Breast epithelium (tissue), 4 donors: ENCODE measurements at regions not wholly inside any gene's neighbourhood (a gene's known extent, or its start where the extent isn't known, plus 50 kb on each side); places are given as distances from the start of the nearest gene placed in this dataset.
"Not testable (repeated sequence)": the region's sequence is repeated elsewhere in the genome, so short reads cannot be mapped to it uniquely, and the experiment has no call there.

Experiments used
- DNase-seq, 2 donors: peaks; one replicate each; pipeline ENCODE4 v3.0.0-alpha.2; 2019; ENCODE audit warnings: low spot score in 2 of 2
- H3K27ac ChIP-seq, 2 donors: fragments of 200-600 bp; sonication (generic) in 1 of 2; one replicate each; pipeline ENCODE4 v1.5.1; 2016 to 2019; ENCODE audit warnings: mild to moderate bottlenecking in 1 of 2
- H3K27me3 ChIP-seq, 2 donors: fragments of 200-600 bp; sonication (generic) in 1 of 2; one replicate each; pipeline versions ENCODE4 v1.5.1 to v1.6.0; 2017 to 2019; ENCODE audit warnings: control low read depth in 1 of 2, mild to moderate bottlenecking in 1 of 2
- H3K36me3 ChIP-seq: fragments of 200-600 bp; one replicate; pipeline ENCODE4 v1.5.1; 2019
- H3K4me1 ChIP-seq, 2 donors: fragments of 200-600 bp; sonication (generic); one replicate each; pipeline ENCODE4 v1.5.1; 2016 to 2019; ENCODE audit warnings: control low read depth in 1 of 2
- H3K4me3 ChIP-seq, 3 donors: fragments of 200-600 bp; sonication (generic); 1 replicate in 2 of 3; 2 replicates in 1 of 3; pipeline ENCODE4 v1.5.1; 2016 to 2019; ENCODE audit warnings: mild to moderate bottlenecking in 3 of 3, moderate library complexity in 2 of 3
- H3K9me3 ChIP-seq, 2 donors: fragments of 200-600 bp; sonication (generic) in 1 of 2; one replicate each; pipeline ENCODE4 v1.5.1; 2016 to 2019; ENCODE audit warnings: control low read depth in 1 of 2
- POLR2A ChIP-seq: fragments of 450-650 bp; IDR thresholded peaks from one replicate; pipeline ENCODE4 v1.6.1; 2016; ENCODE audit warnings: antibody characterized with exemption, mild to moderate bottlenecking, moderate library complexity
- POLR2AphosphoS5 ChIP-seq, 3 donors: sonication (generic); formaldehyde crosslinking; IDR thresholded peaks; one replicate each; pipeline ENCODE4 v1.6.1; 2017; ENCODE audit warnings: antibody characterized with exemption in 3 of 3
- intact Hi-C: fragments of 100-400 bp; cut with DNase I; formaldehyde crosslinking; loops from one replicate; pipeline ENCODE4 v1.15.1; 2023; ENCODE audit warnings: low total_unique reads
- TF ChIP-seq, protein P1 (sequence below), 3 donors: fragments of 450-650 bp; IDR thresholded peaks; one replicate each; pipeline ENCODE4 v1.5.1; 2016 to 2017; ENCODE audit warnings: antibody characterized with exemption in 3 of 3, mild to moderate bottlenecking in 3 of 3, moderate library complexity in 3 of 3

DNA sequence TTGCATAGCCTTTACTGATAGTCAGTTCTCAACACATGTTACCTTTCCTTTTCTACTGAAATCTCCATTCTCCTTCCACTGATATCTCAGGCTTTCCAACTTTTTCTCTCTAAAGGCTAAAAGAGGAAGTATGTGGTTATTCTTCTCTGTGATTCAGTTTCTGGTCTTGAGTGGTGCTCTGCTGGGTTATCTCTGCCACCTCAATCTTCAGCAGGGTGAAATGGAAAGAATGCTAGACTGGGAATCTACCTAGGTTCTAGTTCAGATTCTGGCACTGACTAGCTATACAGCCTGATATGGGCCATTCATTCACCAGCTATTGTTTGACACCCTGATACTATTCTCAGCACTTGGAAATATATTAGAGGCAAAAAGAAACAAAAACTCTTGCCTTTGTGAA is 124.9 kb upstream of the GRIA1 start:
- no peak for DNase-seq
- Histone ChIP-seq H3K27me3 (no peaks in the 10 kb centered on the region), H3K4me3 (no peak overlapping the region), H3K36me3 (no peaks in the 10 kb centered on the region), H3K27ac (no peak overlapping the region), H3K9me3 (no peaks in the 10 kb centered on the region), H3K4me1 (no peaks in the 10 kb centered on the region)
- TF ChIP-seq, protein P1, sequence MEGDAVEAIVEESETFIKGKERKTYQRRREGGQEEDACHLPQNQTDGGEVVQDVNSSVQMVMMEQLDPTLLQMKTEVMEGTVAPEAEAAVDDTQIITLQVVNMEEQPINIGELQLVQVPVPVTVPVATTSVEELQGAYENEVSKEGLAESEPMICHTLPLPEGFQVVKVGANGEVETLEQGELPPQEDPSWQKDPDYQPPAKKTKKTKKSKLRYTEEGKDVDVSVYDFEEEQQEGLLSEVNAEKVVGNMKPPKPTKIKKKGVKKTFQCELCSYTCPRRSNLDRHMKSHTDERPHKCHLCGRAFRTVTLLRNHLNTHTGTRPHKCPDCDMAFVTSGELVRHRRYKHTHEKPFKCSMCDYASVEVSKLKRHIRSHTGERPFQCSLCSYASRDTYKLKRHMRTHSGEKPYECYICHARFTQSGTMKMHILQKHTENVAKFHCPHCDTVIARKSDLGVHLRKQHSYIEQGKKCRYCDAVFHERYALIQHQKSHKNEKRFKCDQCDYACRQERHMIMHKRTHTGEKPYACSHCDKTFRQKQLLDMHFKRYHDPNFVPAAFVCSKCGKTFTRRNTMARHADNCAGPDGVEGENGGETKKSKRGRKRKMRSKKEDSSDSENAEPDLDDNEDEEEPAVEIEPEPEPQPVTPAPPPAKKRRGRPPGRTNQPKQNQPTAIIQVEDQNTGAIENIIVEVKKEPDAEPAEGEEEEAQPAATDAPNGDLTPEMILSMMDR (IDR thresholded peaks at IDR 0.05): no peak
- TF ChIP-seq POLR2A (no peak), POLR2AphosphoS5 (IDR thresholded peaks at IDR 0.05) (no peak)
- intact Hi-C loops: no loop called here

DNA sequence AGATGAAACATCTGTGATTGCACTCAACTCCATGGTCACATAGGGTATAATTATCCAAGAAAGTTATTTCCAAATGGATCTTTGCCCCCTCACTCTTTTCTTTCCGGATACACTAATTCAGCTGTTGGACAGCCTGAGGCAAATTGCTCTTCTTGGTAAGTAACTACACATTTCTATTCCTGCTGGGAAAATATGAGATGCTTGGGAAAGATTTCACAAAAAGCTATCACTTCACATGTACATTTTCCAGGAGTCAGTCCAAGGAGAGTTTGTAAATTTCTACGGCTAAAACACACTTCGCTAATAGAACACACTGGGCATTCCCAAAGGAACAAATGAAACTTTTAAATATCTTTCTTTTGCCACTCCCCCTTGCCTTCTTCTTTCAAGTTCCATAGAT is 123.0 kb upstream of the GRIA1 start:
- no peak for DNase-seq
- no peaks in the 10 kb centered on the region for H3K9me3 ChIP-seq
- intact Hi-C loops: no loop called here
- H3K27ac ChIP-seq: no peak overlapping the region
- H3K27me3 ChIP-seq: no peaks in the 10 kb centered on the region
- no peaks in the 10 kb centered on the region for H3K36me3 ChIP-seq
- H3K4me1 ChIP-seq: no peaks in the 10 kb centered on the region
- no peak overlapping the region for H3K4me3 ChIP-seq
- TF ChIP-seq POLR2AphosphoS5 (IDR thresholded peaks at IDR 0.05): no peak
- TF ChIP-seq, protein P1 (IDR thresholded peaks at IDR 0.05): no peak
- TF ChIP-seq POLR2A: no peak

DNA sequence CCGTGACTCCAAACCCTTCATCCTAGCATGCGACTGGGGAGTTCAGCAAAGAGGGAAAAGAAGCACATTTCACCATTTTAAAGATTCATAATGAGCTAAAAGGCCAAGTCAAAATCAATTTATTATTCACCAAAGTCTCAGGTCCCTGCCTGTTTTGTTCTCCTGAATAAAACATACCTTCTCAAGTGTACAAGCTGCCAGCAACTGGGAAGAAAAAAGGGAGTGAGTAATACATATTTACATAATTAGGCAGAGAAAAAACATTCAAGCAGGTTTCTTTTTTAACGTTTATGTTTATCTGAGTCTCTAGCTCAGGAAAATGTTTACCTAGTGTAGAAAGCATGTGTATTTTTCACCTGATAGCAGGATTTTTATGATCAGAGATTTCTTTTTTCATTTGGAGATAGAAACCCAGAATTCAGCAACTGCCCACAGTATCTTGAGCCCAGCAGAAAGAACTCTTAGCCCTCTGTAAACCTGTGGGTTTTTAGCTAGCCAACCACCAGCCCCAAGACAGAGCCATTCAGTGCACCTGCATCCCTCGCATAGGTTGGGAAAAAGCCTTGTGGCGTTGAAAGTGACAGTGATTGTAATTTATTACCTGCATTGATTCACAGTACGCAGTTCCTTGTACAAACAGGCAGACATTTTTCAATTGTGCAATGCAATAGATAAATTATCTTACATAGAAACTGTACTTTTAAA is 117.9 kb upstream of the GRIA1 start:
- H3K27me3 ChIP-seq: no peaks in the 10 kb centered on the region
- H3K9me3 ChIP-seq: no peaks in the 10 kb centered on the region
- no peak for TF ChIP-seq POLR2AphosphoS5 (IDR thresholded peaks at IDR 0.05)
- TF ChIP-seq, protein P1 (IDR thresholded peaks at IDR 0.05): no peak
- TF ChIP-seq POLR2A: no peak
- intact Hi-C loops: no loop called here
- H3K4me1 ChIP-seq: no peaks in the 10 kb centered on the region
- H3K4me3 ChIP-seq: no peak overlapping the region
- DNase-seq: no peak
- no peaks in the 10 kb centered on the region for H3K36me3 ChIP-seq
- no peak overlapping the region for H3K27ac ChIP-seq

DNA sequence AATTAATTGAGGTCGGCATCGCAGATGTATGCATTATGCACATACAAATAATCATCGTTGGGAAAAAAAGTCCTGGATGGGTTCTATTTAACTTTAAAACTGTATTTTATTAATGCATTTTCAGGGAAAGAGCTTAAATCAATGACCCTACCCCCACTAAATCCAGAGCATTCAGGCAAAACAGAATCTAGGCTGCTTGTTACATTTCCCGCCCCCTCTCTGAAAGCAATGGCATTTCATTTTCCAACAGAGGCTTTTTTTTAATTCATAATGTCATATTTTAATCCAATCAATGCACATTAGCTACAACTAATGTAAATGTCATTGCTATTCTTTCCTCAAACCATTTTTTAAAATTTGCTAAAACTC is 117.4 kb upstream of the GRIA1 start:
- Histone ChIP-seq H3K4me3 (no peak overlapping the region), H3K27me3 (no peaks in the 10 kb centered on the region), H3K36me3 (no peaks in the 10 kb centered on the region), H3K27ac (no peak overlapping the region), H3K4me1 (no peaks in the 10 kb centered on the region), H3K9me3 (no peaks in the 10 kb centered on the region)
- intact Hi-C loops: no loop called here
- no peak for DNase-seq
- no peak for TF ChIP-seq POLR2A

DNA sequence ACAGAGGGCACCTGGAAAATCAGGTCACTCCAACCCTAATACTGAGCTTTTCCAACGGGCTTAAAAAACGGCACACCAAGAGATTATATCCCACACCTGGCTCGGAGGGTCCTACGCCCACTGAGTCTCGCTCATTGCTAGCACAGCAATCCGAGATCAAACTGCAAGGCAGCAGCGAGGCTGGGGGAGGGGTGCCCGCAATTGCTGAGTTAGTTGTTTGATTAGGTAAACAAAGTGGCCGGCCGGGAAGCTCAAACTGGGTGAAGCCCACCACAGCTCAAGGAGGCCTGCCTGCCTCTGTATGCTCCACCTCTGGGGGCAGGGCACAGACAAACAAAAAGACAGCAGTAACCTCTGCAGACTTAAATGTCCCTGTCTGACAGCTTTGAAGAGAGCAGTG is 108.8 kb upstream of the GRIA1 start:
- H3K36me3 ChIP-seq, intact Hi-C loops, H3K27me3 ChIP-seq, H3K4me3 ChIP-seq, H3K9me3 ChIP-seq, H3K27ac ChIP-seq, DNase-seq, H3K4me1 ChIP-seq: not testable (repeated sequence)

DNA sequence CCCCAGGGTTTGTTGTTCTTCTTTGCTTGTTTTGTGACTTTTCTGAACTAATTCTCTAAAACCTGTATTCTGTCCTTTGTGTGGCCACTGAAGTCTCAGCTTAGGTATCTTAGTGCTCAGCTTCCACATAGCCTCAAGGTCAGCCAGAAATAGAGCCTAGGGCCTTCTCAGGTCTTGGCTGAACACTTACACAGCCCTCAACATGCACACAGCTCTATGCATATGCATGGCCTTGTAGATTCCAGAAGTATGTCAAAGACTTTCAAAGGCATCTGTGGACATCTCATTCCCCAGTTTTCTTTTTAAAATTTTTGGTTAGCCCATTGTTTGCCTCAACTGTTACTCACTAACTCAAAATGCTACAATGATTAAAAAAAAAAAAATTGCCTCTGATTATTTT is 99.9 kb upstream of the GRIA1 start:
- TF ChIP-seq POLR2A: no peak
- TF ChIP-seq, protein P1 (IDR thresholded peaks at IDR 0.05): no peak
- TF ChIP-seq POLR2AphosphoS5 (IDR thresholded peaks at IDR 0.05): no peak
- Histone ChIP-seq H3K27me3 (no peaks in the 10 kb centered on the region), H3K4me1 (no peaks in the 10 kb centered on the region), H3K36me3 (no peaks in the 10 kb centered on the region), H3K9me3 (no peaks in the 10 kb centered on the region), H3K4me3 (no peak overlapping the region), H3K27ac (no peak overlapping the region)
- DNase-seq: no peak
- intact Hi-C loops: no loop called here
